Hematopoietic multipotent progenitor cell treated with erythropoietin and hydrocortisone succinate and interleukin-3 and kit ligand, for 6 days (in vitro differentiated cells): ENCODE measurements at regions not wholly inside any gene's neighbourhood (a gene's known extent, or its start where the extent isn't known, plus 50 kb on each side); places are given as distances from the start of the nearest gene placed in this dataset.
"Not testable (repeated sequence)": the region's sequence is repeated elsewhere in the genome, so short reads cannot be mapped to it uniquely, and the experiment has no call there.

ENCODE experiments used
- DNase-seq: peaks from one replicate; pipeline ENCODE4 v3.0.0-alpha.2; 2015

GRCh38 chr2:158866082-158866481 lies 71.0 kb downstream of the DAPL1 start:
- not testable (repeated sequence) for DNase-seq

DNA sequence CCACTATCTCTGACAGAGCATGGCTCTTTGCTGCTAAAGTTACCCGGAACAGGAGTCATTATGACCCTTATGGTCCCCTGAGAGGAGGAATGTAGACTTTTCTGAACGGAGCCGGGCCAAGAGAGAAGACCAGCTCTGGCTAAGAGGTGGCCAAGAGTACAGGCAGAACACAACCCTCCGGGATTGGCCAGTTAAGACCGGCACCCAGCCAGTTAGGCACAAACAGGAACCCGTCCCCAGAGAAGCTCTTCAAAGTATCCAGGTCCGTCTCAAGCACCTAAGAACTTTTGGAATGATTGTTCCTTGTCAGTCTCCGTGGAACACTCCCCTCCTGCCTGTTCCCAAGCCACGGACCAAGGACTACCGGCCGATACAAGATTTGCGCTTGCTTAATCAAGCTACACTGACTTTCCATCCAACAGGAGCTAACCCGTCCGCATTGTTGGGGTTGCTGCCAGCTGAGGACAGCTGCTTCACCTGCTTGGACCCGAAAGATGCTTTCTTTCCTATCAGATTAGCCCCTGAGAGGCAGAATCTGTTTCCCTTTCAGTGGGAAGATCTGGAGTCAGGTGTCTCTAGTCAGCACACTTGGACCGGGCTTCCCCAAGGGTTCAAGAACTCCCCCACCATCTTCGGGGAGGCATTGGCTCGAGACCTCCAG lies 72.5 kb downstream of the DAPL1 start:
- DNase-seq = not testable (repeated sequence)

DNA sequence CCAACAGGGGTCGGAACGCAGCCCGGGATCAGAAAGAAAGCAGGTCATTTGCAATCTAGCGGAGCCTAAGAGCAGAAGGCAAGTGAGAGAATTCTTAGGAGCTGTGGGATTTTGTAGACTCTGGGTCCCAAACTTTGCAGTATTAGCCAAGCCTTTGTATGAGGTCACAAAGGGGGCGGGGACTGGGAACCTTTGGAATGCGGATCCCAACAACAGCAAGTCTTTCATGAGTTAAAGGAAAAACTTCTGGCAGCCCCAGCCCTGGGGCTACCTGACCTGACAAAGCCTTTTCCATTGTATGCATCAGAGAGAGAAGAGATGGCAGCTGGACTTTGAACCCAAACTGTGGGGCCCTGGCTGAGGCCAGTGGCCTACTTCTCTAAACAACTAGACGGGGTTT lies 73.3 kb downstream of the DAPL1 start:
- DNase-seq = not testable (repeated sequence)

DNA sequence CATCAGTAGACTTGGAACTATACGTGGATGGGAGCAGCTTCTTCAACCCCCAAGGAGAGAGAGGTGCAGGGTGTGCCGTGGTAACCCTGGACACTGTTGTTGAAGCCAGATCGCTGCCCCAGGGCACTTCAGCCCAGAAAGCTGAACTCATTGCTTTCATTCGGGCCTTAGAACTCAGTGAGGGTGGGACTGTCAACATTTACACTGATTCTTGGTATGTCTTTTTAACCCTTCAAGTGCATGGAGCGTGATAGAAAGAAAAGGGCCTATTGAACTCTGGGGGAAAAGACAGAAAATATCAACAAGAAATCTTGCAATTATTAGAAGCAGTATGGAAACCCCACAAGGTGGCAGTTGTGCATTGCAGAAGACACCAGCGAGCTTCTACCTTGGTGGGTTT lies 74.0 kb downstream of the DAPL1 start:
- not testable (repeated sequence) for DNase-seq

DNA sequence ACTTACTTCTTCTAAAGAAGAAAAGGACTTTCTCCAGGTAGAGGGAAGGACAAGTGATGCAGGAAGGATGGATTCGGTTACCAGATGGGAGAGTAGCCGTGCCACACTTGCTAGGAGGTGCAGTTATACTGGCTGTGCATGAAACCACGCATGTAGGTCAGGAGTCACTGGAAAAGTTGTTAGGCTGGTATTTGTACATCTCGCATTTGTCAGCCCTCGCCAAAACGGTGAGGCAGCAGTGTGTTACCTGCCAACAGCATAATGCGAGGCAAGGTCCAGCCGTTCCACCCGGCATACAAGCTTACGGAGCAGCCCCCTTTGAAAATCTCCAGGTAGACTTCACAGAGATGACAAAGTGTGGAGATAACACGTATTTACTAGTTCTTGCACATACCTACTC lies 74.5 kb downstream of the DAPL1 start:
- not testable (repeated sequence) for DNase-seq

DNA sequence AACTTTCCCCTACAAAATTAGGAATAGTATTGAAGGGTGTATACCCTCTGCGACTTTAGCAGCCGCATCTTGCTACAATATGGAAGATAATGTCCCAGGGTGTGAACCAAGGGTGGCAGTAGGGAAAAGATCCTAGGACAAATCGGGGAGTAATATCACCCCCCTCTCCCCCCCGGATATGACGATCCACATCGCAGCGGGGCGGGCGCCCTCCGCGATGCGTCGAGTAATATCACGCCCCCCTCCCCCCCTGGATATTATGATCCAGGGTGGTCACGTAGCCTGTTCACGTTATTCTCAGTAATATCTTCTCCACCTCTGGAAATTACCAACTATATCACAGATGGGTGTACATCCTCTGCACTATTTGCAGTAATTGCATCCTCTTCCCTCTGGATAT lies 82.9 kb downstream of the DAPL1 start:
- DNase-seq = no peak

DNA sequence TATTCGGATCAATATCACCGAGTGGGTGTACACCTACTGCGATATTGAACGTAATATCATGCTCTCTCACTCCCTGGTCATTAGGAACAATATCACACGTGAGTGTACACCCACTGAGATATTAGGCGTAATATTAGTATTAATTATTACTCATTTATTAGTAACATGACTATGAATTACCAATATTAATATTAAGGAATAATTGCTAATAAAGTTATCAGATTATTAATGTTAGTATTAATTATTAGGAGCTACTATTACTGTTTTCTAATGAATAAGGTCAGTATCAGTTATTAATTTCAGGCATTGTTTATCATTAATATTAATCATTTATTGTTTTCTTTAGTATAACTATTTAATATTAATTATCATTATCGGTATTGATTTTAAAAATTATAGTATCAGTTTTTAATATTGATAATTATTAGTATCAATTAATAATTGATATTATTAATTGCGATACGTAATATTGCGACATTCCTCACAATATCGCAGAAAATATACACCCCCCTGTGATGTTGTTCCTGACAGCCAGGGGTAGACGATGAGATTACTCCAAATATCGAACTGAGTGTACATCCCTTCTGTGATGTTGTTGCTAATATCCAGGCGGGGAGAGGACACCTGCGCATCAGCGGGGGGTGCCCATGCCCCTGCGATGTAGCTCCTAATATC lies 84.2 kb downstream of the DAPL1 start:
- no peak for DNase-seq

GRCh38 chr2:158882297-158882696 lies 86.1 kb upstream of the TANC1 start:
- no peak for DNase-seq

DNA sequence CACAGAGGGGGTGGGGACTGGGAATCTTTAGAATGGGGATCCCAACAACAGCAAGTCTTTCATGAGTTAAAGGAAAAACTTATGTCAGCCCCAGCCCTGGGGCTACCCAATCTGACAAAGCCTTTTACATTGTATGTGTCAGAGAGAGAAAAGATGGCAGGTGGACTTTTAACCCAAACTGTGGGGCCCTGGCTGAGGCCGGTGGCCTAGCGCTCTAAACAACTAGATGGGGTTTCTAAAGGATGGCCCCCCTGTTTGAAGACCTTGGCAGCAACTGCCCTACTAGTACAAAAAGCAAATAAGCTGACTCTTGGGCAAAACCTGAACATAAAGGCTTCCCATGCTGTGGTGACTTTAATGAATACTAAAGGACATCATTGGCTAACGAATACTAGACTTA lies 83.9 kb upstream of the TANC1 start:
- DNase-seq = not testable (repeated sequence)

DNA sequence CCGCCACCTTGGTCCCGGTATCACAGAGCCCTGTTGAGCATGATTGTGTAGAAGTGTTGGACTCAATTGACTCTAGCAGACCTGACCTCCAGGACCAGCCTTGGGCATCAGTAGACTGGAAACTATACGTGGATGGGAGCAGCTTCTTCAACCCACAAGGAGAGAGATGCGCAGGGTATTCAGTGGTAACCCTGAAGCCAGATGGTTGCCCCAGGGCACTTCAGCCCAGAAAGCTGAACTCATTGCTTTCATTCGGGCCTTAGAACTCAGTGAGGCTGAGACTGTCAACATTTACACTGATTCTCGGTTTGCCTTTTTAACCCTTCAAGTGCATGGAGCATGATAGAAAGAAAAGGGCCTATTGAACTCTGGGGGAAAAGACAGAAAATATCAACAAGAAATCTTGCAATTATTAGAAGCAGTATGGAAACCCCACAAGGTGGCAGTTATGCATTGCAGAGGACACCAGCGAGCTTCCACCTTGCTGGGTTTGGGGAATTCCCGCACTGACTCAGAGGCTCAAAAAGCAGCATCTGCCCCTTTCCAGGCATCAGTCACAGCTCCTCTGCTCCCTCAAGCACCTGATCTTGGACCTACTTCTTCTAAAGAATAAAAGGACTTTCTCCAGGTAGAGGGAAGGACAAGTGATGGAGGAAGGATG lies 83.3 kb upstream of the TANC1 start:
- DNase-seq = not testable (repeated sequence)

DNA sequence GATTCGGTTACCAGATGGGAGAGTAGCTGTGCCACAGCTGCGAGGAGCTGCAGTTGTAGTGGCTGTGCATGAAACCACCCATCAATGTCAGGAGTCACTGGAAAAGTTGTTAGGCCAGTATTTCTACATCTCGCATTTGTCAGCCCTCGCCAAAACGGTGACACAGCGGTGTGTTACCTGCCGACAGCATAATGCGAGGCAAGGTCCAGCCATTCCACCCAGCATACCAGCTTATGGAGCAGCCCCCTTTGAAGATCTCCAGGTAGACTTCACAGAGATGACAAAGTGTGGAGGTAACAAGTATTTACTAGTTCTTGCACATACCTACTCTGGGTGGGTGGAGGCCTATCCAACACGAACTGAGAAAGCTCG lies 82.8 kb upstream of the TANC1 start:
- DNase-seq = not testable (repeated sequence)

DNA sequence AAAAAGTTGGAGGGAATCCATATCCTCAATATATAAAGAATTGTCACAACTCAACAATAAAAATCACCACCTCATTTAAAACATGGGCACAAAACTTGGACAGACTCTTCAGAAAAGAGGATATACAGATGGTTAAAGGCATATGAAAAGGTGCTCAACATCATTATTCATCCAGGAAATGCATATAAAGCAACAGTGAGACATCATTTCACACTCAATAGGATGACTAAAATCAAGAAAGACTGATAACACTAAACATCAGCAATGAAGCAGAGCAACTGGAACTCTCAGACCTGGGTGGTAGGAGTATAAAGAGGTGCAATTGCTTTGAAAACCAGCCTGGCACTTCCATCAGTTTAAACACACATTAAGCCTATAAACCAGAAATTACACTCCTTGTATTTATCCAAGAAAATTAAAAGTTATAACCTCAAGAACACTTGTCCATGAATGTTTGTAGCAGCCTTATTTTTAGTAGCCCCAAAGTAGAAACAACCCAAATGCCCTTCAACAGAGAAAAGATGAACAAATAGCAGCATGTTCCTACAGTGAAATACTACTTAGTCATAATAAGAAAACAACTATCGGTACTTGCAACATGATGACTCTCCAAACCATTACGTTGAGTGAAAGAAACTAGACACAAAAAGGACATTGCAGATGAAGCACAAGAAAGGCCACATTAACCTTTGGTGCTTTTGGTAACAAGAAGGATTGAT lies 79.1 kb upstream of the TANC1 start:
- no peak for DNase-seq

DNA sequence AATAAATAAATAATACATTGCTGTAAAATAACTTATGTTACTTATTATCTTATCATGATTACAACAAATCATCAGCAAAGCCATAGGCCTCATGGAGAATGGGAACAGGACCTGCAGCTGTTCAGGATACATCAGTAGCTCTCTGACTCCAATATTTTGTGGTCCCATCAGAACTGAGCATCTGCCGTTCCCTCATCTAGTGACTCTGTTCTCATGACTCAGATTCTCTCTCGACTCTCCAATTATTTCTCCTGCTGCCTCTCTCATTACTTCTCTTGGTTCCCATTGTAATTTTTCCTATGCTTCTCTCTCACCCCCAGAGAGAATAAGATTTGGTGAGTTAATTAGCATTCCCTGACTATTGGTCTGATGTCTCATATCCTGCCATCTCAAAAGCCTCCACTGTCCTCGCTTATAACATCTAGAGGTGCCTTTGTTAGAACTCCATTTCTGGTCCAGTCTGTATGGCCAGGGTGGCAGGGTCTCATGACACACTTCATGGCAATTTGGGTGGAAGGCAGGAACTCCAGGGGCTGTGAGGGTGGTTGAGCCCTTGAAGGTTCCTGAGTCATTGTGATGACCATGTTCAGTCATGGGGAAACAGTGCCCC lies 78.0 kb upstream of the TANC1 start:
- DNase-seq = no peak

- no peak for DNase-seq
Measured at GRCh38 chr2:158893026-158893425, 75.4 kb upstream of the TANC1 start.

DNA sequence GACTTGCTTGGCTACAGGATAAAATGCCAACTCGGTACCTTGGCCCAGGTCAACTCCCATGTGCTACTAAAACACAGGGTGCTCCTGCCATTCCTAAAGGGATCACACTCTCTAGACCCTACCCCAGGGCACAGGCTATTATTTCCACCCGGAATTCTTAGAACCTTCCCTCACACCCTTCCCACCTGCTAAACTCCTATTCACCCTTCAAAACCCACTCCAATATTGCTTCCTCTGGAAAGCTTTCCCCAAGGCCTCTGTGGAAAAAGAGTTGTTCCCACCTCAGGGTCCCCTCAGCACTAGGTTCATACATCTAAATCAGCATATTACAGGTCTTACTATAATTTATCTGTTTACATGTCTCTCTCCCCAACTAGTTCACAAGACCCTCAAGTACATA lies 75.0 kb upstream of the TANC1 start:
- no peak for DNase-seq

DNA sequence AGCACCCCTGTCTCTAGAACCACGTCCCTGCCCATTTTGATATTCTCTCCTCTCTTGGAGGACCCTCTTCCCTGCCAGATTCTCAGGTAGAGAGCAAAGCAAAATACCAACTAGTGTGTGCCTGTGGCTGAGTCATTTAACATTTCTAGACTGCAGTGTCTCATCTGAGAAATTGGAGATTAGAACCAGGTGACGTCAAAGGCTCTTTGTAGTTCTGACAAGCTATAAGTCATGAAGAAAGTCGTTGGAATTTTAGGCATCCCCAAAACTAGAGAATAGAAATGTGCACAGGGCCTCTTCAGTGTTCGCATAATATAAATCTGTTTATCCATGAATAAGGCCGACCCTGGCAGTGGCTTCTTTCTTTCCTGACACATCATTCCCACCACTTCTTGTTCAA lies 74.4 kb upstream of the TANC1 start:
- DNase-seq = no peak

- DNase-seq = no peak
Measured at GRCh38 chr2:158894572-158894971, 73.9 kb upstream of the TANC1 start.

DNA sequence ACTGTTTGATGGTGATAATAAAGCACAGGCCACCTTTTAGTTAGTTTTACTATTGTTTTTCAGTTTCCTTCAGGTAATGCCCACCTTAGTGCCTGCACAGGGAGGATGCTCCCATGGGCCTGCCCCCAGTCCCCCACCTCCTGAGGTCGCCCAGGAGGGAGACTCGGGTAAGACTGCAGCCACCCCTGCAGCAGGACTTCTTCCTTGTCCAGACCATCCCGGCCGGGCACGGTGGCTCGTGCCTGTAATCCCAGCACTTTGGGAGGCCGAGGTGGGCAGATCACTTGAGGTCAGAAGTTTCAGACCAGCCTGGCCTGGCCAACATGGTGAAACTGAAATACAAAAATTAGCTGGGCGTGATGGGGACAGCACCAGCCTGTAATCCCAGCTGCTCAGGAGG lies 68.1 kb upstream of the TANC1 start:
- DNase-seq = no peak

DNA sequence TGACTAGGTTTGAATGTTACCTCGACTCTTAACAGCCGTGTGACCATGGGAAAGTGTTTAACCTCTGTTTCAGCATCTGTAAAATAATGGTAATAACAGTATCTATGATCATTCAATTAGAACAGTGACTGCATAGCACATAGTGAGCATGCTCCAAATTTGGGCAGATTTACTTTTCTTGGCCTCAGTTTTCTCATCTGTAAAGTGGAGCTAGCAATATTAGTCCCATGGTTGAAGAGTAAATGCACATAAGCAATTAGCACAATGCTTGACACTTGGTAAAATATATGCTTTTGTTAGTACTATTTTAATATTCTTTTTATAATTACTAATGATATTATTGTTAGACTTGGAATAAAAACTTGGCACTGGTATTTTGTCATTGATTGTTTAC lies 66.4 kb upstream of the TANC1 start:
- no peak for DNase-seq

GRCh38 chr2:158903711-158904405 lies 64.6 kb upstream of the TANC1 start:
- no peak for DNase-seq

DNA sequence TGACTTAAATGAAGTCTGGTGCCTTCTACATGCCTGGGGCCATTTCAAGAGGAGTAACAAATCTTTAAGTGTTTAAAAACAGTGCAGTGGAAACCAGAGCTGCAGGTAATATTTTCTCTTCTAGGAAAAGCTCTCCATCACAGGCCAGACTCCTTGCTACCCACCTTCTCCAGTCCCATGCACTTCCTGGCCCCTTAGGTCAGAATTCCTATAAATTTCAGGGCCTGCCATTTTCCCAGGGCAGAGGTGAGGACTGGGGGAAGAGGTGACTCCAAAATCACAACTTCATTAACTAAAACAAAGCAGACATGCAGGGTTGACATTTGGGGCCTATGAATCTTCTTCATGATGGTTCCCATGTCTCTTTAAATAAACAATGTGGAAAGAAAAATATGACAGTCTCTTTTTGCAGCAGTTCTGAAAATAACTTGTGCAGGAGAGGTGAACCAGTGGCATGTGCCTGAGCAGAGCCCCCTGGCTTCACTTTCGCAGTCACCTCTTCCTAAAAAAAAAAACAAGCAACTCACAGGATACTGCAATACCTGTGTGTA lies 63.7 kb upstream of the TANC1 start:
- DNase-seq = no peak

- no peak for DNase-seq
Measured at GRCh38 chr2:158905341-158905740, 63.1 kb upstream of the TANC1 start.
